Sigmoid colon (tissue), 6 donors: ENCODE measurements at regions not wholly inside any gene's neighbourhood (a gene's known extent, or its start where the extent isn't known, plus 50 kb on each side); places are given as distances from the start of the nearest gene placed in this dataset.

Experiments
- DNase-seq: peaks from one replicate; pipeline ENCODE4 v3.0.0-alpha.2; 2019
- H3K27ac ChIP-seq, 4 donors: fragments of 200-600 bp; sonication (generic); one replicate each; pipeline ENCODE4 v1.5.1; 2016 to 2019; ENCODE audit warnings: mild to moderate bottlenecking in 1 of 4
- H3K27me3 ChIP-seq, 3 donors: fragments of 200-600 bp; sonication (generic); one replicate each; pipeline ENCODE4 v1.5.1; 2019; ENCODE audit warnings: mild to moderate bottlenecking in 1 of 3
- H3K36me3 ChIP-seq, 4 donors: fragments of 200-600 bp; sonication (generic); one replicate each; pipeline ENCODE4 v1.5.1; 2016 to 2019
- H3K4me1 ChIP-seq, 4 donors: fragments of 200-600 bp; sonication (generic); one replicate each; pipeline ENCODE4 v1.5.1; 2017 to 2019
- H3K4me3 ChIP-seq, 4 donors: fragments of 200-600 bp; sonication (generic); one replicate each; pipeline ENCODE4 v1.5.1; 2017 to 2019; ENCODE audit warnings: mild to moderate bottlenecking in 2 of 4, moderate library complexity in 1 of 4
- H3K9me3 ChIP-seq, 4 donors: fragments of 200-600 bp in 3 of 4; sonication (generic) in 3 of 4; one replicate each; pipeline versions ENCODE4 v1.5.1 to v1.6.1; 2013 to 2019
- CTCF ChIP-seq, 4 experiments: fragments of 450-650 bp in 3 of 4; fragments of 200-600 bp in 1 of 4; IDR thresholded peaks; one replicate each; pipeline ENCODE4 v1.5.1; 2016 to 2019; ENCODE audit warnings: antibody characterized with exemption in 4 of 4, mild to moderate bottlenecking in 3 of 4, moderate library complexity in 2 of 4
- EP300 ChIP-seq, 4 donors: sonication (generic); formaldehyde crosslinking; IDR thresholded peaks; one replicate each; pipeline ENCODE4 v1.6.1; 2017; ENCODE audit warnings: antibody characterized with exemption in 4 of 4
- POLR2A ChIP-seq, 2 donors: fragments of 450-650 bp; IDR thresholded peaks; one replicate each; pipeline ENCODE4 v1.6.1; 2016; ENCODE audit warnings: antibody characterized with exemption in 2 of 2, mild to moderate bottlenecking in 2 of 2, moderate library complexity in 2 of 2
- POLR2AphosphoS5 ChIP-seq, 4 donors: sonication (generic); formaldehyde crosslinking; IDR thresholded peaks; one replicate each; pipeline ENCODE4 v1.6.1; 2017; ENCODE audit warnings: antibody characterized with exemption in 4 of 4
- WGBS, 2 donors: extraction: QIAGEN DNeasy Blood & Tissue Kit; methylation state at CpG; one replicate each; pipeline ENCODE4 v1.1.7; 2013; 5-methylcytosine and 5-hydroxymethylcytosine counted together
- intact Hi-C: fragments of 100-400 bp; cut with DNase I; formaldehyde crosslinking; loops from one replicate; pipeline ENCODE4 v1.15.1; 2023
- donor health status: healthy with polysubstance abuse.
- donor health status: healthy.

GRCh38 chr11:13800901-13801300 lies 132.4 kb downstream of the FAR1 start:
- Histone ChIP-seq H3K9me3 (peaks cover 0 to 10% (median 2%) of the 10 kb centered on the region in 4 donors), H3K36me3 (no peaks in the 10 kb centered on the region), H3K27ac (no peak overlapping the region), H3K4me1 (no peaks in the 10 kb centered on the region), H3K4me3 (no peak overlapping the region), H3K27me3 (no peaks in the 10 kb centered on the region)
- WGBS, 2 donors, result 78 to 82% methylated on average over 1 of the region's 1 CpG
- TF ChIP-seq POLR2A (IDR thresholded peaks at IDR 0.05) (no peak), CTCF (IDR thresholded peaks at IDR 0.05) (no peak), EP300 (IDR thresholded peaks at IDR 0.05) (no peak), POLR2AphosphoS5 (IDR thresholded peaks at IDR 0.05) (no peak)
- intact Hi-C loops, result no loop called here
- no peak for DNase-seq

GRCh38 chr11:13818325-13818724 lies 144.2 kb upstream of the SPON1 start:
- H3K4me1 ChIP-seq, result no peaks in the 10 kb centered on the region
- no peak overlapping the region for H3K27ac ChIP-seq
- intact Hi-C loops, result no loop called here
- WGBS, 2 donors, result 54 to 64% methylated on average over 2 of the region's 2 CpGs
- no peaks in the 10 kb centered on the region for H3K27me3 ChIP-seq
- no peaks in the 10 kb centered on the region for H3K9me3 ChIP-seq
- no peak for TF ChIP-seq POLR2AphosphoS5 (IDR thresholded peaks at IDR 0.05)
- no peak for TF ChIP-seq POLR2A (IDR thresholded peaks at IDR 0.05)
- no peak for TF ChIP-seq CTCF (IDR thresholded peaks at IDR 0.05)
- no peak for TF ChIP-seq EP300 (IDR thresholded peaks at IDR 0.05)
- no peaks in the 10 kb centered on the region for H3K36me3 ChIP-seq
- no peak for DNase-seq
- no peak overlapping the region for H3K4me3 ChIP-seq

GRCh38 chr11:13826505-13827278 lies 135.8 kb upstream of the SPON1 start:
- DNase-seq, result no peak
- H3K4me3 ChIP-seq, result no peak overlapping the region
- intact Hi-C loops, result no loop called here
- H3K36me3 ChIP-seq, result no peaks in the 10 kb centered on the region
- H3K27me3 ChIP-seq, result no peaks in the 10 kb centered on the region
- no peaks in the 10 kb centered on the region for H3K9me3 ChIP-seq
- WGBS, 2 donors, result 73 to 80% methylated on average over 4 of the region's 4 CpGs
- no peaks in the 10 kb centered on the region for H3K4me1 ChIP-seq
- no peak overlapping the region for H3K27ac ChIP-seq
- no peak for TF ChIP-seq POLR2A (IDR thresholded peaks at IDR 0.05)
- TF ChIP-seq CTCF (IDR thresholded peaks at IDR 0.05), result no peak
- TF ChIP-seq POLR2AphosphoS5 (IDR thresholded peaks at IDR 0.05), result no peak
- TF ChIP-seq EP300 (IDR thresholded peaks at IDR 0.05), result no peak

- no peaks in the 10 kb centered on the region for H3K4me1 ChIP-seq
- H3K27me3 ChIP-seq, result no peaks in the 10 kb centered on the region
- H3K36me3 ChIP-seq, result no peaks in the 10 kb centered on the region
- no peaks in the 10 kb centered on the region for H3K9me3 ChIP-seq
- TF ChIP-seq POLR2AphosphoS5 (IDR thresholded peaks at IDR 0.05), result no peak
- no peak for TF ChIP-seq POLR2A (IDR thresholded peaks at IDR 0.05)
- TF ChIP-seq CTCF (IDR thresholded peaks at IDR 0.05), result no peak
- no peak for TF ChIP-seq EP300 (IDR thresholded peaks at IDR 0.05)
- intact Hi-C loops, result no loop called here
- H3K4me3 ChIP-seq, result no peak overlapping the region
- H3K27ac ChIP-seq, result no peak overlapping the region
- no peak for DNase-seq
Observed at GRCh38 chr11:13831696-13832095, 130.8 kb upstream of the SPON1 start.

GRCh38 chr11:13834463-13834862 lies 128.1 kb upstream of the SPON1 start:
- no peaks in the 10 kb centered on the region for H3K9me3 ChIP-seq
- TF ChIP-seq POLR2AphosphoS5 (IDR thresholded peaks at IDR 0.05) (no peak), POLR2A (IDR thresholded peaks at IDR 0.05) (no peak), EP300 (IDR thresholded peaks at IDR 0.05) (no peak), CTCF (IDR thresholded peaks at IDR 0.05) (no peak)
- no peaks in the 10 kb centered on the region for H3K27me3 ChIP-seq
- no peaks in the 10 kb centered on the region for H3K36me3 ChIP-seq
- 46 to 47% methylated on average over 3 of the region's 3 CpGs for WGBS, 2 donors
- no peak overlapping the region for H3K27ac ChIP-seq
- intact Hi-C loops, result no loop called here
- H3K4me1 ChIP-seq, result no peaks in the 10 kb centered on the region
- DNase-seq, result no peak
- H3K4me3 ChIP-seq, result no peak overlapping the region
